H9 (cell line): ENCODE measurements at regions not wholly inside any gene's neighbourhood (a gene's known extent, or its start where the extent isn't known, plus 50 kb on each side); places are given as distances from the start of the nearest gene placed in this dataset.

Experiments
- DNase-seq: peaks from one replicate; pipeline ENCODE4 v3.0.0-alpha.2; 2017
- H2AFZ ChIP-seq: one replicate; pipeline ENCODE4 v1.6.1; 2013; ENCODE audit warnings: mild to moderate bottlenecking, low read length, control low read depth, moderate library complexity
- H2AK5ac ChIP-seq: 2 replicates; pipeline ENCODE4 v1.6.1; 2013; ENCODE audit warnings: low read length, control low read depth, mixed read lengths; ENCODE audit not compliant: insufficient read length
- H2BK120ac ChIP-seq: one replicate; pipeline ENCODE4 v1.6.1; 2013; ENCODE audit warnings: low read depth, mild to moderate bottlenecking, low read length, control low read depth, inconsistent platforms; ENCODE audit not compliant: poor library complexity, severe bottlenecking
- H2BK12ac ChIP-seq: 2 replicates; pipeline ENCODE4 v1.6.1; 2013; ENCODE audit warnings: low read length, control low read depth, mixed read lengths, low read depth; ENCODE audit not compliant: insufficient read length
- H2BK15ac ChIP-seq: 2 replicates; pipeline ENCODE4 v1.6.1; 2013; ENCODE audit warnings: low read depth, low read length, control low read depth
- H2BK20ac ChIP-seq: one replicate; pipeline ENCODE4 v1.6.1; 2013; ENCODE audit warnings: low read depth, mild to moderate bottlenecking, low read length, control low read depth, inconsistent platforms; ENCODE audit not compliant: poor library complexity, severe bottlenecking
- H2BK5ac ChIP-seq: 2 replicates; pipeline ENCODE4 v1.6.1; 2013; ENCODE audit warnings: low read length, control low read depth, mixed read lengths; ENCODE audit not compliant: insufficient read length
- H3K14ac ChIP-seq: 2 replicates; pipeline ENCODE4 v1.6.1; 2013; ENCODE audit warnings: low read length, control low read depth; ENCODE audit not compliant: insufficient read depth
- H3K18ac ChIP-seq: 2 replicates; pipeline ENCODE4 v1.6.1; 2013; ENCODE audit warnings: low read depth, mild to moderate bottlenecking, mixed read lengths, low read length, control low read depth; ENCODE audit not compliant: insufficient read length
- H3K23ac ChIP-seq: 2 replicates; pipeline ENCODE4 v1.6.1; 2013; ENCODE audit warnings: low read length, control low read depth, mixed read lengths, low read depth; ENCODE audit not compliant: insufficient read length
- H3K23me2 ChIP-seq: 2 replicates; pipeline ENCODE4 v1.6.1; 2013; ENCODE audit warnings: low read depth, mild to moderate bottlenecking, mixed read lengths, low read length, control low read depth; ENCODE audit not compliant: insufficient read length, poor library complexity, severe bottlenecking
- H3K27ac ChIP-seq: 2 replicates; pipeline ENCODE4 v1.5.1; 2013; ENCODE audit warnings: low read length, control low read depth, mixed read lengths, low read depth; ENCODE audit not compliant: insufficient read length
- H3K27me3 ChIP-seq: 2 replicates; pipeline ENCODE4 v1.6.1; 2013; ENCODE audit warnings: low read length, control low read depth, inconsistent platforms; ENCODE audit not compliant: insufficient read depth
- H3K4ac ChIP-seq: 2 replicates; pipeline ENCODE4 v1.6.1; 2013; ENCODE audit warnings: low read depth, mild to moderate bottlenecking, control low read depth, inconsistent platforms, low read length, moderate library complexity
- H3K4me1 ChIP-seq: 2 replicates; pipeline ENCODE4 v1.6.1; 2013; ENCODE audit warnings: low read length, control low read depth, inconsistent platforms; ENCODE audit not compliant: insufficient read depth
- H3K4me2 ChIP-seq: 2 replicates; pipeline ENCODE4 v1.6.1; 2013; ENCODE audit warnings: low read length, control low read depth, mixed read lengths; ENCODE audit not compliant: insufficient read length, insufficient read depth
- H3K56ac ChIP-seq: 2 replicates; pipeline ENCODE4 v1.6.1; 2013; ENCODE audit warnings: low read depth, mild to moderate bottlenecking, mixed read lengths, low read length, control low read depth; ENCODE audit not compliant: insufficient read length
- H3K79me1 ChIP-seq: 2 replicates; pipeline ENCODE4 v1.6.1; 2013; ENCODE audit warnings: low read depth, mild to moderate bottlenecking, moderate library complexity, low read length, control low read depth, inconsistent platforms; ENCODE audit not compliant: insufficient read depth, poor library complexity, severe bottlenecking
- H3K79me2 ChIP-seq: 2 replicates; pipeline ENCODE4 v1.6.1; 2013; ENCODE audit warnings: low read length, control low read depth, inconsistent platforms; ENCODE audit not compliant: insufficient read depth
- H3K9ac ChIP-seq: 2 replicates; pipeline ENCODE4 v1.6.1; 2013; ENCODE audit warnings: low read length, control low read depth, mixed read lengths; ENCODE audit not compliant: insufficient read length; ENCODE audit errors: extremely low read depth
- H3K9me3 ChIP-seq: one replicate; pipeline ENCODE4 v1.6.1; 2013; ENCODE audit warnings: low read depth, low read length, inconsistent platforms; ENCODE audit not compliant: control insufficient read depth
- H3T11ph ChIP-seq: one replicate; pipeline ENCODE4 v1.6.1; 2013; ENCODE audit warnings: mild to moderate bottlenecking, low read length, control low read depth, inconsistent platforms
- H4K20me1 ChIP-seq: one replicate; pipeline ENCODE4 v1.6.1; 2013; ENCODE audit not compliant: control insufficient read depth, insufficient read length, insufficient read depth
- H4K5ac ChIP-seq: 2 replicates; pipeline ENCODE4 v1.6.1; 2013; ENCODE audit warnings: low read depth, mild to moderate bottlenecking, mixed read lengths, low read length, control low read depth; ENCODE audit not compliant: insufficient read length
- H4K8ac ChIP-seq: replicated peaks from 2 replicates; pipeline ENCODE4 v1.6.1; 2013; ENCODE audit warnings: low read length, control low read depth, mixed read lengths, low read depth; ENCODE audit not compliant: insufficient read length
- H4K91ac ChIP-seq: 2 replicates; pipeline ENCODE4 v1.6.1; 2013; ENCODE audit warnings: low read depth, mild to moderate bottlenecking, moderate library complexity, mixed read lengths, low read length, control low read depth; ENCODE audit not compliant: insufficient read length
- H3K27ac Mint-ChIP-seq, 3 experiments: 2 replicates in 2 of 3; 3 replicates in 1 of 3; pipeline ENCODE4 v1.8.0; 2020 to 2021; ENCODE audit warnings: mixed read lengths in 3 of 3, mild to moderate bottlenecking in 1 of 3, moderate library complexity in 1 of 3
- H3K27me3 Mint-ChIP-seq: 2 replicates; pipeline ENCODE4 v1.8.0; 2021; ENCODE audit warnings: low read depth, mild to moderate bottlenecking, moderate library complexity, mixed read lengths
- H3K36me3 Mint-ChIP-seq, 3 experiments: 2 replicates in 2 of 3; 3 replicates in 1 of 3; pipeline ENCODE4 v1.8.0; 2020 to 2021; ENCODE audit warnings: low read depth in 3 of 3, mixed read lengths in 3 of 3; ENCODE audit not compliant: insufficient read depth in 1 of 3
- H3K4me1 Mint-ChIP-seq, 2 experiments: 2 replicates each; pipeline ENCODE4 v1.8.0; 2020; ENCODE audit warnings: mixed read lengths in 2 of 2
- H3K4me3 Mint-ChIP-seq, 2 experiments: 2 replicates in 1 of 2; 3 replicates in 1 of 2; pipeline ENCODE4 v1.8.0; 2020 to 2021; ENCODE audit warnings: mild to moderate bottlenecking in 2 of 2, mixed read lengths in 2 of 2, moderate library complexity in 1 of 2
- H3K9me3 Mint-ChIP-seq, 2 experiments: 2 replicates in 1 of 2; 3 replicates in 1 of 2; pipeline ENCODE4 v1.8.0; 2020; ENCODE audit warnings: mild to moderate bottlenecking in 2 of 2, mixed read lengths in 2 of 2, moderate library complexity in 1 of 2
- CTCF ChIP-seq: fragments of 200-600 bp; sonication (generic); conservative IDR thresholded peaks from 3 replicates; pipeline ENCODE4 v1.8.0; 2021; ENCODE audit warnings: antibody characterized with exemption, mild to moderate bottlenecking
- WGBS: extraction: QIAGEN DNeasy Blood & Tissue Kit; methylation state at CpG from one replicate; pipeline ENCODE4 v1.1.7; 2013; ENCODE audit warnings: missing lambda C conversion rate, low lambda C conversion rate, mixed read lengths; ENCODE audit not compliant: insufficient read length; ENCODE audit errors: extremely low coverage; 5-methylcytosine and 5-hydroxymethylcytosine counted together

GRCh38 chr10:8752146-8752843 lies 697.8 kb downstream of the GATA3 start:
- Histone ChIP-seq H3T11ph (no peak overlapping the region), H3K4ac (no peak overlapping the region), H4K20me1 (no peaks in the 10 kb centered on the region), H2BK12ac (no peak overlapping the region), H3K4me2 (no peak overlapping the region), H2AFZ (no peak overlapping the region), H3K9ac (no peak overlapping the region), H3K56ac (no peak overlapping the region), H4K91ac (no peak overlapping the region), H3K23ac (no peak overlapping the region), H2BK5ac (no peak overlapping the region), H3K9me3 (no peaks in the 10 kb centered on the region), H4K5ac (no peak overlapping the region), H3K79me1 (no peaks in the 10 kb centered on the region), H3K23me2 (no peaks in the 10 kb centered on the region), H2AK5ac (no peak overlapping the region), H2BK20ac (no peak overlapping the region), H4K8ac (no peak overlapping the region), H3K4me1 (no peaks in the 10 kb centered on the region), H3K79me2 (no peaks in the 10 kb centered on the region), H3K27me3 (no peaks in the 10 kb centered on the region), H2BK15ac (no peak overlapping the region), H3K27ac (no peak overlapping the region), H3K14ac (no peak overlapping the region; the same call in 1 of the 2 replicates), H3K18ac (no peak overlapping the region), H2BK120ac (no peak overlapping the region)
- no peak overlapping the region for H3K4me3 Mint-ChIP-seq
- H3K4me1 Mint-ChIP-seq: no peaks in the 10 kb centered on the region
- DNase-seq: no peak
- H3K36me3 Mint-ChIP-seq: no peaks in the 10 kb centered on the region
- no peaks in the 10 kb centered on the region for H3K9me3 Mint-ChIP-seq
- peaks cover 11% of the 10 kb centered on the region for H3K27me3 Mint-ChIP-seq
- no peak for TF ChIP-seq CTCF
- H3K27ac Mint-ChIP-seq: no peak overlapping the region
- WGBS: no CpG with 5 or more reads among the region's 7 CpGs
